GM19240 (cell line): ENCODE measurements at regions not wholly inside any gene's neighbourhood (a gene's known extent, or its start where the extent isn't known, plus 50 kb on each side); places are given as distances from the start of the nearest gene placed in this dataset.
"Not testable (repeated sequence)": the region's sequence is repeated elsewhere in the genome, so short reads cannot be mapped to it uniquely, and the experiment has no call there.

Experiments
- DNase-seq: peaks from one replicate; pipeline ENCODE4 v3.0.0; 2011; ENCODE audit warnings: low spot score; ENCODE audit not compliant: insufficient read length

DNA sequence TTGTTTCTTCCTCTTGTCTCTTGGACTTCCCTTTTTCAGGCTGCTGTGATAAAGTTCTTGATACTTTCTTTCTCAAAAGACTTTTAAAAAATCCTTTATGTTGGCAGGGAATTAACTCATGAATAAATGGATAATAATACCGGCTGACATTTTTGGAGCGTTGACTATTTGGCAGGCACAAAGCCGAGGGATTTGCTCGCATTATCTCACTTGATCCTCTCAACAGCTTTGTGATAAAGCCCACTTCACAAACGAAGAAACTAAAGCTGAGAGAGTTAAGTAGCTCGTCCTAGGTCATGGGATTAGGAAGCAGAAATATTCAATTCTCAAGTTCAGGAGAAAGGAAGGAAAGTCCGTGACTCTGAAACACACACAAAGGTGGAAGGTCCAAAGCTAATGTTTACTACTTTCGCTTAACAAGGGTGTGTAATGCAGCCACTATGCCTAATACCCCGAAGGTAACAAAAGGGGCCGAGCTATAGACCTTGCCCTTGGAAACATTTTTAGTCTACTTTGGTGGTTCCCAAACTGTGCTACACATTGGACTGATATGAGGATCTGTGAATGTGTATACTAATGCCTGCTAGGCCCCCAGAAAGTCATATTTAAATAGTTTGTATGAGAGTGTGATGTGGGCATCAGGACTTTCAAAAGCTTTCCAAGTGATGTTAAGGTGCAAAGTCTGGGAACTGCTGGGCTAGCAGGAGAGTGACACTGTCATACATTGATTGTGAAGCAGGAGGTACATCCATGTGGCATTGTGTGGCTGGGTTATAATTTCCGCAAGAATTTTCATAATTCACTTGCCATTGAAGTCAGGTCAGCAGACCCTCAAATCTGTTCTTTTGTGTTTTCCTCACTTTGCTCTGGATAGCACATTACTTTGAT lies 508.4 kb downstream of the PLCL1 start:
- no peak for DNase-seq

DNA sequence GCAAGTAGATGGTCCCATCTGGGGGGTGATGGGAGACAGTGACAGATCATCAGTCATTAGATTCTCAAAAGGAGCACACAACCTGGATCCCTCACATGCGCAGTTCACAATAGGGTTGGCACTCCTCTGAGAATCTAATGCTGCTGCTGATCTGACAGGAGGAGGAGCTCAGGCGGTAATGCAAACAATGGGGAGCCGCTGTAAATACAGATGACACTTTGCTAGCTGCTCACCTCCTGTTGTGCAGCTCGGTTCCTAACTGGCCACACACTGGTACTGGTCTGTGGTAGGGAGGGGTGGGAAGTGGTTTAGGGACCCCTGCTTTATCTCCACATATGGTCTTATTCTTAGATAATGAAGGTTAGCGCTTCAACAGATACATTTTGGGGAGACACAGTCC lies 506.6 kb downstream of the PLCL1 start:
- no peak for DNase-seq

DNA sequence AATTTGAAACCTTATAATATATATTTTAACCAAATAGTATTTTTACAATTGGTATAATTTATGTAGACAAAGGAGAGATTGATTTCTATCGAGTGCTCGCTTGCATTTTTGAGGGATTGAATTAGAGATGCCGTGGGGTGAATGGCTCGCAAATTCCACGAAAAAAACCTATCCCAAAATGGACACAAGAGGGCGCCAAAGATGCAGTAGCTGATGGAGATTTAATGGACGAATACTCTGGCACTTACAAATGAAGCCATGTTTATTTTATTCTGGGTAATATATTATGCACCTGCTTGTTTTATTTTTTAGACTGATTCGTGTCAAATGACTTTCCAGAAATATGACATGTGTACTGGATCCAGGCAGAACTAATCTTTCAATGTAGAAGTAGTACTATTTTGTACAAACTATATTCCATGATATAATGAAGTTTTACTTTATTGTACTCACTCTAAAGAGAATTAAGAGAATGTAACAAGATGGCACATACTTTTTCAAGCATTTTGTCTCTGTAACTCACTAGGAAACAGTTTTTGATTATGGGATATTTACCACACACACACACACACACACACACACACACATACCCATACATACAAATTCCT lies 505.4 kb downstream of the PLCL1 start:
- DNase-seq = peak; percentile 11

DNA sequence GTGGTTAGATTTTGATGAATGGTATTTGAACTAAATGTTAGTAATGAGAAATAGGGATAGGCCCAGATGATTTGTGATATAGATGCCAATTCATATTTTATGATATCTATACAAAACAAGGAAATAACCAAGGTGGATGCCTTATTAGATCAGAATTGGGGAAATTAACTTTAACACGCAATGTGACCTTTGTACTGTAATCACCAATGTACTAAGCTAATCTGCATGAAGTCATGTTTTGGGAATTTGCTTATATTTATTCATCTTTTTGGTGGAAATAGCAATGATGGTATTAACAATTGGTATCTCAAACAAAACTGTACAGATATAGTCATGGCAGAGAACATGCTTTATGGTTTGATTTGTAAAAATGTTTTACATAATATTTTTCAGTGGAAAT lies 504.7 kb downstream of the PLCL1 start:
- no peak for DNase-seq

DNA sequence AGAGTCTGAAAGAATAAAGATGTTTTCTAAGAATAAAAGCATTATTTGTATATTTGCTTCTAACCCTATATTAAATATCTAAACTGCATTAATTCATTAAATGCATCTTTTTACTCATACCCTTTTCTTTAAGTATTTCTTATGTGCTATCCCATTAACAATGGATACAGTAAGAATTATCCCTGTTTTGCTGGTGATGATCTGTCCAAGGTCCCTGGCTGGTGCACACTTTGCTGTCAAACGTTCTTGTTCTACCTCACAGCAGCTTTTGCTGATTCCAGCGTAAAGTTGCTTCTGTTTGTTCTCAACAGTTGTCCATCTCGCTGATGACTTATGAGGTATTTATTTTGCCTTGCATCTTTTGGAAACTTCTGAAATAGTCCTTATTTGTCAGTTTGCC lies 504.0 kb downstream of the PLCL1 start:
- no peak for DNase-seq

DNA sequence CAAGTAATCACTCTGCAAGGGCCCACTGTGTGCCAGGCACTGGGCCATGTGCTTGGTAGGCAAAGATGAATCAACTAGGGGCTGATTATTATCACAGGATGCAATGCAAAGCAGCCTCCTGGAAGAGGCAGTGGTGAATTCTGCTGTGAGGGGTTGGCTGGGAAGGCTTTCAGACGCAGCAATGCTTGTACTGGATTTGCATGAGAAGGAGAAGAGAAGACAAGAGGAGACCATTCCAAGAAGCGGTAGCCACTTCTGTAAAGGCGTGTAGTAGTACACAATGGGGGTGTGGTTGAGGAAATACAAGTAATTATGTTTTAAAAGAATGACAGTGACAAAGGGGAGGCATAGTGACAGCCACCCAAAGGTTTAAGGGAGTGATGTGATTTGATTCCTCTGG lies 502.7 kb downstream of the PLCL1 start:
- no peak for DNase-seq

DNA sequence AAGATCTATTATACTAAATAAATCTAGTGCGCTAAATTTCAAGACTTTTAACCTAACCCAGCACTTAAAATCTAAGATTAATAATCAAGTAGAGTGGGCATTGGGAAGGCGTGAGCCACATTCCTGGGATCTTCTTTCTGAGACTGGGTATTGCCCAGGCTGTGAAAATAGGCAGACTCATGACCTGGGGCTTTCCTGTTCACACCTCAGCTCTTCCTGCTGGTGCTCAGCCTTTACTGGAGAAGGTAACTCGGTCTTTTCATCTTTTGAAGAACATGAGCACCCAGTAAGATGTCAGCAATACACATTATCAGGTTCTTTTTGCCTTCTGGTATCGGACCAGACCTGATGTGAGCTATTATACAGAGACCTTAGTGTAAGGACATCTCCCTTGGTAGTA lies 500.5 kb downstream of the PLCL1 start:
- no peak for DNase-seq

DNA sequence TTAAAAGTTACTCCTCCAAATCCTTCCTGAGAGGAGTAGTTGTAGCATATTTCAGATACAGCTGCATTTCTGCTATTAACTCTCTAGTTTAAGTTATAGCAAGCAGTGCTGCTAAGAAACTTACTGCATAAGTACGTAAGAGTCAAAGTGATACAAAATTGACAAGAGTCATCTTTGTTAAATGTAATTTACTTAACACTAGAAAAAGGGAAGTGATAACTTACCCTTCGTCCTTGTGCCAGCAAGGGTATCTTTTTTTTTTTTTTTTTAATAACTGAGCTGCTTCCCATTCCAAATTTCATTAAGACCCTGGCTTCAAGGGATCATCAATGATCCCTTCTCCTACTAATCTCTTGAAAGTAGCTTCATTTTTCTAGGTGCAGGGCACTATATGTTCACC lies 493.0 kb downstream of the PLCL1 start:
- DNase-seq = no peak

DNA sequence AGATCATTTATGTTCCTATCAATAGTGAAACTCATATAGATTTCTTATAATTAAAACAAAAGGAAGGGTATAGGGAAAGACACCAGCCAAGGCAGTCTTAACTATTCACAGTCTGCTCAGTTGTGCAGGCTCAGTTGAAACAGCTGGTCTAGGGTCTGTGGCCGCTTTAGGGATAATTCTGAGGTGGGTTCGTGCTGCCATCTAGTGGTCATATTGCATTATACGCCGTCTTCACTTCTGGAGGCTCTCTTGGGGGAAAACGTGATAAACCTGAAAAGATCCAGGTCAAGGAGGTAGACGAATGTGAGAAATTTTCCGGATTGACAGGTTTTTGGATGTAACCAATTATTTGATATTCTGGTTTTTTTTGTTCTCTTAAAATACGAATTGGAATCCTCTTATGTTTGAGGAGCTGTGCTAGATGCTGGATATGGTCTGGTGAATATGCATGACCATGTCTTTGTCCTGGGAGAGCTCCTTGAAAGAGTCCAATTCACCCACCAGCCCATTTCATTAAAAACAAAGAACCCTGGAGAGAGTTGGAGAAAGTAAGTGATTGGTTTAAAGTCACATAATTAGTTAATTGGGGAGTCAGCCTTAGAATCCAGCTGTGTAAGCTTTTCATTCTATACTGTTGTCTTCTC lies 492.4 kb downstream of the PLCL1 start:
- peak; percentile 12 for DNase-seq

DNA sequence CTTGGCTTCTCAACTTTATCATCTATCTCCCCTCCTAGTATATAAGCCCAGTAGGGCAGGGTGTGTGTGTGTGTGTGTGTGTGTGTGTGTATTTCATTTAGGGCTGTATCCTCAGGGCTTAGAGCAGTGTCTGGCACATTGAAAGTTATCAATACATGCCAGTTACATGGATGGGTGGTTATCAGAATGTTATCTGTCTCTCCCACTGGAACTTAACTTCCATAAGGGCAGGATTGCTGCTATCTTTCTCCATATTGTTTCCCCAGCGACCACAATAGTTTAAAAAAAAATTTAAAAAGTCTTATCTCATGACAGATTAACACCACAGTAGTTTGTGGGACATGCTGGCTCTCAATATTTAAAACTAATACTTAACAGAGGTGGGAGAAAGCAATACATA lies 488.9 kb downstream of the PLCL1 start:
- DNase-seq = no peak

DNA sequence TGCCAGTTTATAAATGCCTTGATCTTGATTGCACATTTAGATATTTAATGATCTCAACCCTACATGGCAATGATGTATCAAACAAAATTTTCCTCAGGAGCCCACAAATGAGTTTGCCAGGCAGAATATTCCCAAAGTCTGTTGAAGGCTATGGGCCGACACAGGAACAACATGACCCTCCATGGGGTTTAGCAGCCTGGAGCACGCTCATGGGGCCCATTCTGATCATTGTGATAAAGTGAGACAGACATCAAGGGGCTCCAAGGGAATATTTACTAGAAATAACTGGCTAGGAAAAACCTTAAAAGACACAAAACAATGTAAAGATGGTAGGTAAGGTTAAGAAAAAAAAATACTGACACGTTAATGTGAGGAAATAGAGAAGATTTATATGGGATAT lies 485.4 kb downstream of the PLCL1 start:
- no peak for DNase-seq

DNA sequence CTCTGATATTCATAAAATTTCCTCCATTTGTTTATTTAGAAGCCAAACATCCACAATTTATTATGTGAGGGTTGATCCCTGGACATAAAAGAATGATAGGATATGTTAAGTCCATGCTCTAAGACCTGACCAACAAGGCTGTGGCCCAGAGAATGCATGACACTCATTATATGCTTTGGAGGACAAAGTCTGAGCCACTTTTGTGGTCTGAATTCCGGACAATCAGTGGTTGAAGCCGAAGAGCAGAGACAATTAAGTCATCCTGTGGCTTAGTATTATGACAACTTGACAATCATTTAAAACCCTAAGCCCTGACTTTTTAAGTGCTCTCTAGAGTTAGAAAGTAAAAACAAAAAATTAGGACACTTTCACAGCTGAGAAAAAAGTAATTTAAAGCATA lies 483.3 kb downstream of the PLCL1 start:
- DNase-seq = no peak

DNA sequence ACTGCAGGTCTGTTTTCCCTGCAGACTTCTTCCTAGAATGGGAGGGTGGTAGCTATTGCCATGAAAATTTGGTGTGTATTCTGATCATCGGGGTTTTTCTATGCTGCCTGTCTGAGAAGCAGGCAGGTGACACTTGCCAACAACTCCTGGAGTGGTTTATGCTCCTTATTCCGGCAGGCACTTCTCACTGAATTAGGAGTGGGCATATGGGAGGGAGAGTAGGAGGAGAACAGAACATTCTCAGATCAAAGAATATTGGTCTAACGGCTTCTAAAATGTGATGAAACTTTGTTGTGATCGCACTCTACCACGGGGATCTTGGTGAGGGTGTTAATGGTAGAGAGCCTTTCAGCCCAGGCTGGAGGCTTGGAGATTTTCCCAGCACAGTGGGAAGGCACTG lies 480.8 kb downstream of the PLCL1 start:
- no peak for DNase-seq

DNA sequence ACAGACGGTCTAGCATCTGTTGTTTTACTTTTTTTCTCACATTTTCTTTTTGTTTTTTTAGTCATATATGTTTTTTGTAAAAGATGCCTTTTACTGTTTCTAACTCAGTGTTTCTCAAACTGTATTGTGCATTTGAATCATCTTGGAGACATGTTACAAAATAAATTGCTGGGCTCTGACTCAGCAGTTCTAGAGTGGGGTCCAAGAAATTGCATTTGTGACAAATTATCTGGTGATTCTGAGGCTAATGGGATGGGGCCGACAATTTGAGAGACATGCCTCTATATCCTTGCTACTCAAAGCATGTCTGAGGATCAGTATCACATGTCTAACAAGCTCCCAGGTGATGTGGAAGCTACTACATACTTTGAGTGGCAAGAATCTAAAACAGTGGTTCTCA lies 478.8 kb downstream of the PLCL1 start:
- no peak for DNase-seq

DNA sequence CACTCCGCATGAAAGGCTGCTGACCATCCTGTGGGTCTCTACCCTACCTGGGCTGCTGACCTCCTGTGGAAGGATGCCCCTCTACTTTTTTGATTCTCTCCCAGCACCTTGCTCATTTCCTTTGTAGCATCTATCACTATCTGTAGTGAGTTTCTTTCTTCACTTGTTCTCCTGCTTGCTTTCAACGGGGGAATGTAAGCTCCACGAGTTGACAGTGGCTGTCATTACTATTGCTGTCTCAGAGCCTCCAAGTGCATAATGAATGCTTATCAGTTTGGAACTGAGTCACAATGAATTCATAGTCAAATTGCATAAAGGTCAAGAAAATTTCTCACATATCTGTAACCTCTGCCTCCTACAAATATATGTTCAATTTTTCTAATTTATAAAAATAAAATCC lies 477.7 kb downstream of the PLCL1 start:
- no peak for DNase-seq

DNA sequence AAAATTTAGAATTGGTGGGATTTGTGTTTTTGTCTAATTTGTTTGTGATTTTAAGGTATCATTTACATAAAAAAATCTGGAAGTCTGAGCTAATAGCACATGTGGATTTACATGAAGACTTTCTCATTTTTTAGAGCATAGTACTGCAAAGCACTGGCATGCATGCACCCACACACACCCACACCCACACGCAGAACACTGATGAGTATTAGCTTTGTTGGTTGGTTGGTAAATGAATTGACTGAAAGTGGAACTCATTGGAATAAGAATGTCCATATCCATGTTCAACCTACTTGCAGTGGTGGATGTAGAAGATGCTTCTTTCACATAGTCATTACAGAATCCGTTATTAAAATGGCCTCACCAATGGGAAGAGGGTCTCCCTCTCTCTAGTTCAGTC lies 475.8 kb downstream of the PLCL1 start:
- no peak for DNase-seq

DNA sequence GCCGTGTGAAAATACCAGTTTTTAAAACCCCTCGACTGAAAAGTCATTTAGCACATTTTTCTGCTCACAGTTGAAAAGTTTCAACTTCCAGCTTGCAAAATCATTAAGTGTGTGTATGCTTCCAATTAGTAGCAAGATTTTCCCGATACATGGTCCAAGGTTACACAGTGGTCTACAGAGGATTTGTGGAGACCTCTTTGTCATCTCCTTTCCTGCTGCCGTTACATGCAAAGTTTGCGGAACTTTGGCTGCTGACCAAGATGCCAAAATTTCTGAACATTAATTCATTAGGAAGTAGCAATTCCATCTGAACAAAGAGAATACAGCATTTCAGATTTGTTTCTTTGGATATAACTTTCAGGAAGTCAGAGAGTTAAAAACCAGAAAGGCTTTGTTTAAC lies 474.6 kb downstream of the PLCL1 start:
- DNase-seq = no peak

DNA sequence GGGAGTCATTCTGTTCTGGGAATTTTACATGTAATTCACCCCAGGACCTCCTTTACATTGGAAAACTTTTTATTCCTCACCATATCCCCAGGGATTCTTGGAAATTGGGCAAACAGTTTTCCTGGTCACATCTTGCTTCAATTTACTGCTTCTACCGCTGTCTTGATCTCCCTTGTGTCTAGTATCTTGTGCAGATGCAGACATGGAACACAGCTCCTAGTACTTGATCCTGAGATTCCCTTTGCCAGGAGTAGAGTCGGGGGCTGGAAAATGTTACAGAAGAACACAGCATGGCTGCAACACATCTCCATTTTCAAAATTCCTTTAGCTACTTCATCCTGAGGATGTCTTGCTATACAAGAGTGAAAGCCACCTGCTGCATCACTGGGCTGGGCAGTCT lies 472.8 kb downstream of the PLCL1 start:
- no peak for DNase-seq

DNA sequence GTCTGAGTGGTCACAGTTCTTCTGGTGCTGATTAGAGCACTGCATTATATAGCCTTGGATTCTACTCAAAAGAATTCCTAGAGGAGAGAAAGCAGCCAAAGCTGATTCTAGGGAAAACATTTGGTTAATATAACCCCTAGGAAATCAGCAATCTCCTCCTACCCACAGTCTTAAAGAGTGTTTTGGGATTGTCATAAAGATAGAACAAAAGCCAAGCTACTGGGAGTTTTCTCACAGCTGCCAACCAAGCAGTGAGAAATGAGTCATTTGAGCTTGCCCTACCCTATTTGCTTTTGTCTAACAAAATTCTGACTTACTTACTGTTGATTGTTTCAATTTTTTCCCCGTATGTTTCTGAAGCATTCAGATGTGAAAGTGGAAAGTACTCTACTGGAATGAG lies 469.3 kb downstream of the PLCL1 start:
- no peak for DNase-seq

DNA sequence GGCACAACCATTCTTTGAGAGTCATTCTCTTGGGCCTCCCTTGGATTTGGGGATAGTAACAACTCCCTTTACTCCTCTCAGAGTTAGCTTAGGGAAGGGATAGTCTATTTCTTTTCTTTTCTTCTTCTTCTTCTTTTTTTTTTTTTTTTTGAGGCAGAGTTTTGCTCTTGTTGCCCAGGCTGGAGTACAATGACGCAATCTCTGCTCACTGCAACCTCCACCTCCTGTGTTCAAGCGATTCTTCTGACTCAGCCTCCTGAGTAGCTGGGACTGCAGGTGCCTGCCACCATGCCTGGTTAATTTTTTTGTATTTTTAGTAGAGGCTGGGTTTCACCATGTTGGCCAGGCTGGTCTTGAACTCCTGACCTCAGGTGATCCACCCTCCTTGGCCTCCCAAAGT lies 465.8 kb downstream of the PLCL1 start:
- not testable (repeated sequence) for DNase-seq

DNA sequence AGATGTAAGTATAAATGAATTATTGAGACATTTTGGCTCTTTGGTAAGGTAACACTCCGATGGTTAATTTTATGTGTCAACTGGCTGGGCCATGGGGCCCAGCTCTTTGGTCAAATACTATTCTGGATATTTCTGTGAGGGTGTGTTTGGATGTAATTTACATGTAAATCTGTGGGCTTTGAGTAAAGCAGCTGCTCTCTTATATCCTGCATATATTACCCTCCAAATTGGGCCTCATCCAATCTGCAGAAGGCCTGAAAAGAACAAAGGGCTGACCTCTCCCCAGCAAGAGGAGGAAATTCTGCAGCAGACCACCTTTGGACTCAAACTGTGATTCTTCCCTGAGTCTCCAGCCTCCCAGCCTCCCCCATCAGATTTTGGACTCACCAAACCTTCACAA lies 464.1 kb downstream of the PLCL1 start:
- no peak for DNase-seq

DNA sequence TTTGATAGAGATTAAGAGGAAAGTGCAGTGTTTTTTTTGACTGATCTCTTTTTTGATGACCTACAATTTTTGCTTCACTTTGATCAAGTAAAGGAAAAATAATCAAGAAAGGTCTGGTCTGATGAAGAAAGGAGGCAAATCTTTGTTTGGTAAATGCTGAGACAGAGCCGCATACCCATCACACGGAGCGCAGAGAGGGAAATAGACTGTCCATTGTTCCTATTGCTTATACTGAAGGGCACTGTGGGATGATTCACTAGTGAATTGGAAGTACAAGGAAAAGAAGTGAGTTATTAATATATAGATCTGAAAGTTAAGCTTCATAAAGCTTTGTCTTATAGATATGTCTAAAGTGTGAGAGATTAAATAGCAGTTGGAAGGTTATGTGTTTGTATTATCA lies 455.1 kb downstream of the PLCL1 start:
- no peak for DNase-seq
